MM.1S (cell line): ENCODE measurements at regions not wholly inside any gene's neighbourhood (a gene's known extent, or its start where the extent isn't known, plus 50 kb on each side); places are given as distances from the start of the nearest gene placed in this dataset.

Experiments used
- DNase-seq: peaks from one replicate; pipeline ENCODE4 v3.0.0-alpha.2; 2015
- H2AFZ ChIP-seq: fragments of 300-600 bp; sonication (generic); 2 replicates; pipeline ENCODE4 v1.6.0; 2016; ENCODE audit warnings: antibody characterized with exemption, low read length
- H3F3A ChIP-seq: fragments of 300-600 bp; sonication (generic); 2 replicates; pipeline ENCODE4 v1.6.1; 2016; ENCODE audit warnings: mild to moderate bottlenecking, antibody characterized with exemption, low read length, moderate library complexity, mixed read lengths; ENCODE audit not compliant: insufficient read depth
- H3K27ac ChIP-seq: fragments of 300-600 bp; sonication (generic); 2 replicates; pipeline ENCODE4 v1.5.1; 2016; ENCODE audit warnings: mild to moderate bottlenecking, low read length
- H3K27me3 ChIP-seq: fragments of 300-600 bp; sonication (generic); replicated peaks from 2 replicates; pipeline ENCODE4 v1.6.0; 2016; ENCODE audit warnings: low read length; ENCODE audit not compliant: insufficient read depth
- H3K36me3 ChIP-seq: fragments of 300-600 bp; sonication (generic); replicated peaks from 2 replicates; pipeline ENCODE4 v1.6.1; 2016; ENCODE audit warnings: mild to moderate bottlenecking, low read length, mixed read lengths; ENCODE audit not compliant: insufficient read depth
- H3K4me1 ChIP-seq: fragments of 300-600 bp; sonication (generic); 2 replicates; pipeline ENCODE4 v1.6.1; 2016; ENCODE audit warnings: low read length, mixed read lengths
- H3K4me2 ChIP-seq: fragments of 300-600 bp; sonication (generic); 2 replicates; pipeline ENCODE4 v1.6.0; 2016; ENCODE audit warnings: low read depth, low read length
- H3K4me3 ChIP-seq: fragments of 300-600 bp; sonication (generic); 2 replicates; pipeline ENCODE4 v1.5.1; 2016; ENCODE audit warnings: low read length, mixed read lengths
- H3K79me2 ChIP-seq: fragments of 300-600 bp; sonication (generic); 2 replicates; pipeline ENCODE4 v1.6.1; 2016; ENCODE audit warnings: mixed run types, low read length, mixed read lengths
- H3K9ac ChIP-seq: fragments of 300-600 bp; sonication (generic); 2 replicates; pipeline ENCODE4 v1.6.1; 2016; ENCODE audit warnings: low read length, mixed read lengths
- H3K9me2 ChIP-seq: fragments of 300-600 bp; sonication (generic); replicated peaks from 2 replicates; pipeline ENCODE4 v1.6.1; 2016; ENCODE audit warnings: mild to moderate bottlenecking, low read length, mixed read lengths; ENCODE audit not compliant: insufficient read depth
- H3K9me3 ChIP-seq: fragments of 300-600 bp; sonication (generic); replicated peaks from 2 replicates; pipeline ENCODE4 v1.6.1; 2016; ENCODE audit warnings: mild to moderate bottlenecking, low read length, mixed read lengths; ENCODE audit not compliant: insufficient read depth
- H4K20me1 ChIP-seq: fragments of 300-600 bp; sonication (generic); 2 replicates; pipeline ENCODE4 v1.6.1; 2016; ENCODE audit warnings: mild to moderate bottlenecking, low read length, moderate library complexity, mixed read lengths; ENCODE audit not compliant: insufficient read depth
- CTCF ChIP-seq: fragments of 300-600 bp; sonication (generic); IDR thresholded peaks from 2 replicates; pipeline ENCODE4 v1.5.1; 2016; ENCODE audit warnings: antibody characterized with exemption, low read length, mixed read lengths
- EZH2 ChIP-seq: fragments of 300-600 bp; sonication (generic); optimal IDR thresholded peaks from 2 replicates; pipeline ENCODE3; 2017; ENCODE audit warnings: low read depth, mild to moderate bottlenecking, antibody characterized with exemption, low read length, mixed read lengths
- EZH2phosphoT487 ChIP-seq: fragments of 300-600 bp; sonication (generic); IDR thresholded peaks from 2 replicates; pipeline ENCODE4 v1.6.1; 2018; ENCODE audit warnings: antibody characterized with exemption, low read length

- Histone ChIP-seq H3K27me3 (no peaks in the 10 kb centered on the region), H2AFZ (no peak overlapping the region), H4K20me1 (no peaks in the 10 kb centered on the region), H3K9me2 (no peaks in the 10 kb centered on the region), H3K4me1 (no peaks in the 10 kb centered on the region), H3K36me3 (no peaks in the 10 kb centered on the region), H3F3A (no peaks in the 10 kb centered on the region), H3K4me2 (no peak overlapping the region), H3K9me3 (no peaks in the 10 kb centered on the region), H3K9ac (no peak overlapping the region), H3K79me2 (no peaks in the 10 kb centered on the region), H3K4me3 (no peak overlapping the region), H3K27ac (no peak overlapping the region)
- DNase-seq, result no peak
- TF ChIP-seq EZH2phosphoT487 (no peak), CTCF (no peak), EZH2 (no peak)
Measured at GRCh38 chrX:40279091-40279430, 181.3 kb upstream of the BCOR start.

- DNase-seq, result no peak
Measured at GRCh38 chrX:40278340-40279090, 180.8 kb upstream of the BCOR start.

GRCh38 chrX:40277672-40278071, 179.9 kb upstream of the BCOR start:
- Histone ChIP-seq H3K79me2 (no peaks in the 10 kb centered on the region), H3K4me2 (no peak overlapping the region), H2AFZ (no peak overlapping the region), H3K36me3 (no peaks in the 10 kb centered on the region), H3K4me3 (no peak overlapping the region), H3K9ac (no peak overlapping the region), H3F3A (no peaks in the 10 kb centered on the region), H3K9me2 (no peaks in the 10 kb centered on the region), H3K4me1 (no peaks in the 10 kb centered on the region), H3K27me3 (no peaks in the 10 kb centered on the region), H3K9me3 (no peaks in the 10 kb centered on the region), H3K27ac (no peak overlapping the region), H4K20me1 (no peaks in the 10 kb centered on the region)
- no peak for DNase-seq
- no peak for TF ChIP-seq CTCF

More at GRCh38 chrX:40278340-40279090, 180.8 kb upstream of the BCOR start:
- no peak overlapping the region for H2AFZ ChIP-seq
- no peak overlapping the region for H3K9ac ChIP-seq
- H3K4me2 ChIP-seq, result no peak overlapping the region
- no peaks in the 10 kb centered on the region for H3K4me1 ChIP-seq
- H3K9me3 ChIP-seq, result no peaks in the 10 kb centered on the region
- H4K20me1 ChIP-seq, result no peaks in the 10 kb centered on the region
- H3K79me2 ChIP-seq, result no peaks in the 10 kb centered on the region
- H3K36me3 ChIP-seq, result no peaks in the 10 kb centered on the region
- H3K27me3 ChIP-seq, result no peaks in the 10 kb centered on the region
- no peaks in the 10 kb centered on the region for H3K9me2 ChIP-seq
- H3F3A ChIP-seq, result no peaks in the 10 kb centered on the region
- no peak overlapping the region for H3K27ac ChIP-seq
- TF ChIP-seq EZH2phosphoT487 (no peak), EZH2 (no peak), CTCF (no peak)
- no peak overlapping the region for H3K4me3 ChIP-seq
